H1 (cell line): ENCODE measurements at regions not wholly inside any gene's neighbourhood (a gene's known extent, or its start where the extent isn't known, plus 50 kb on each side); places are given as distances from the start of the nearest gene placed in this dataset.

Experiments used
- CTCF ChIA-PET: fragments of 300-600 bp; sonication (Branson Sonifier 250); formaldehyde crosslinking; loops from one replicate; lab custom pipeline; 2021; ENCODE audit not compliant: partially characterized antibody; lab: Charles Lee
- POLR2A ChIA-PET: fragments of 300-600 bp; sonication (Branson Sonifier 250); formaldehyde crosslinking; loops from one replicate; lab custom pipeline; 2021; ENCODE audit warnings: inconsistent platforms; ENCODE audit not compliant: partially characterized antibody; lab: Charles Lee
- DNase-seq, 2 experiments: peaks; one replicate each; pipeline versions ENCODE4 v3.0.0 to v3.0.0-alpha.2; 2010 to 2022; ENCODE audit warnings: low spot score in 2 of 2, low read depth in 1 of 2, mixed read lengths in 1 of 2
- FAIRE-seq: peaks from 2 replicates; lab custom pipeline; 2011; peaks lifted over from hg19 to GRCh38; lab: Jason Lieb, UNC
- H2AFZ ChIP-seq: 2 replicates; pipeline ENCODE4 v1.8.1; 2012; ENCODE audit warnings: low read length, inconsistent platforms
- H2AK5ac ChIP-seq: 2 replicates; pipeline ENCODE4 v1.6.1; 2013; ENCODE audit warnings: low read depth, low read length
- H2BK120ac ChIP-seq: replicated peaks from 2 replicates; pipeline ENCODE3; 2013; ENCODE audit warnings: low read depth, low read length, inconsistent platforms
- H2BK12ac ChIP-seq: 2 replicates; pipeline ENCODE4 v1.6.1; 2013; ENCODE audit warnings: low read depth, low read length
- H2BK15ac ChIP-seq: 2 replicates; pipeline ENCODE4 v1.6.1; 2013; ENCODE audit warnings: low read length
- H2BK20ac ChIP-seq: 2 replicates; pipeline ENCODE4 v1.6.1; 2013; ENCODE audit warnings: low read length
- H2BK5ac ChIP-seq: 2 replicates; pipeline ENCODE4 v1.6.1; 2013; ENCODE audit warnings: low read depth, low read length
- H3K14ac ChIP-seq: 2 replicates; pipeline ENCODE4 v1.6.1; 2013; ENCODE audit warnings: inconsistent platforms; ENCODE audit not compliant: insufficient read length
- H3K18ac ChIP-seq: 2 replicates; pipeline ENCODE4 v1.6.1; 2013; ENCODE audit warnings: low read length; ENCODE audit errors: extremely low read depth
- H3K23ac ChIP-seq: 2 replicates; pipeline ENCODE4 v1.6.1; 2013; ENCODE audit warnings: inconsistent platforms; ENCODE audit not compliant: insufficient read length
- H3K23me2 ChIP-seq: 2 replicates; pipeline ENCODE4 v1.6.1; 2013; ENCODE audit warnings: low read depth, low read length
- H3K27ac ChIP-seq: 2 replicates; pipeline ENCODE4 v1.6.1; 2011; ENCODE audit warnings: low read depth, low read length, inconsistent platforms
- H3K27me3 ChIP-seq, 4 experiments: replicated peaks in 1 of 4; 1 replicate in 1 of 4; 2 replicates in 3 of 4; pipeline versions ENCODE4 v1.6.1 to v1.8.1; 2011 to 2013; ENCODE audit warnings: low read length in 3 of 4, mild to moderate bottlenecking in 3 of 4, inconsistent platforms in 2 of 4, mixed read lengths in 2 of 4, moderate library complexity in 1 of 4; ENCODE audit not compliant: control insufficient read depth in 3 of 4, insufficient read depth in 3 of 4; ENCODE audit errors: extremely low read depth in 1 of 4
- H3K36me3 ChIP-seq, 4 experiments: 2 replicates each; pipeline versions ENCODE4 v1.6.1 to v1.8.1; 2011 to 2013; ENCODE audit warnings: mild to moderate bottlenecking in 4 of 4, low read length in 3 of 4, moderate library complexity in 2 of 4, control low read depth in 1 of 4, inconsistent platforms in 1 of 4; ENCODE audit not compliant: insufficient read depth in 4 of 4, control insufficient read depth in 2 of 4
- H3K4ac ChIP-seq: replicated peaks from 2 replicates; pipeline ENCODE3; 2013; ENCODE audit warnings: low read length, low read depth, mixed read lengths, inconsistent platforms; ENCODE audit not compliant: insufficient read length
- H3K4me1 ChIP-seq, 4 experiments: replicated peaks in 1 of 4; 1 replicate in 1 of 4; 2 replicates in 3 of 4; pipeline versions ENCODE4 v1.6.1 to v1.8.1; 2011 to 2013; ENCODE audit warnings: low read length in 3 of 4, inconsistent platforms in 2 of 4, mixed read lengths in 1 of 4; ENCODE audit not compliant: insufficient read depth in 4 of 4, control insufficient read depth in 3 of 4
- H3K4me2 ChIP-seq, 2 experiments: 2 replicates each; pipeline versions ENCODE4 v1.6.1 to v1.8.1; 2011 to 2013; ENCODE audit warnings: low read depth in 2 of 2, low read length in 2 of 2, control low read depth in 1 of 2, inconsistent platforms in 1 of 2, mild to moderate bottlenecking in 1 of 2; ENCODE audit not compliant: insufficient read depth in 1 of 2
- H3K4me3 ChIP-seq, 4 experiments: fragments of 200-600, 300-600 bp in 1 of 4; sonication (generic), shearing (Covaris generic), sonication (Bioruptor Twin) in 1 of 4; 2 replicates each; pipeline versions ENCODE4 v1.5.1 to v1.8.1; 2011 to 2016; ENCODE audit warnings: low read length in 4 of 4, low read depth in 3 of 4, control low read depth in 2 of 4, inconsistent platforms in 2 of 4, mild to moderate bottlenecking in 2 of 4, mixed read lengths in 1 of 4, moderate library complexity in 1 of 4; ENCODE audit not compliant: insufficient read depth in 2 of 4; ENCODE audit errors: extremely low read depth in 1 of 4
- H3K56ac ChIP-seq: replicated peaks from 2 replicates; pipeline ENCODE3; 2013; ENCODE audit warnings: low read depth, mild to moderate bottlenecking, mixed read lengths, low read length, inconsistent platforms; ENCODE audit not compliant: insufficient read length
- H3K79me1 ChIP-seq: 2 replicates; pipeline ENCODE4 v1.6.1; 2013; ENCODE audit warnings: low read depth, low read length, control low read depth
- H3K79me2 ChIP-seq, 2 experiments: 2 replicates each; pipeline versions ENCODE4 v1.6.1 to v1.8.1; 2012 to 2013; ENCODE audit warnings: low read length in 2 of 2, mild to moderate bottlenecking in 2 of 2, inconsistent platforms in 1 of 2; ENCODE audit not compliant: insufficient read depth in 2 of 2, control insufficient read depth in 1 of 2
- H3K9ac ChIP-seq, 4 experiments: replicated peaks in 1 of 4; 1 replicate in 1 of 4; 2 replicates in 3 of 4; pipeline versions ENCODE4 v1.6.1 to v1.8.1; 2011 to 2013; ENCODE audit warnings: low read depth in 3 of 4, low read length in 3 of 4, control low read depth in 2 of 4, mild to moderate bottlenecking in 2 of 4, moderate library complexity in 2 of 4, inconsistent platforms in 1 of 4; ENCODE audit errors: extremely low read depth in 1 of 4
- H3K9me3 ChIP-seq, 2 experiments: 2 replicates each; pipeline versions ENCODE4 v1.6.1 to v1.8.1; 2012 to 2013; ENCODE audit warnings: mild to moderate bottlenecking in 2 of 2, moderate library complexity in 2 of 2, control low read depth in 1 of 2, inconsistent platforms in 1 of 2, low read depth in 1 of 2, low read length in 1 of 2, mixed read lengths in 1 of 2; ENCODE audit not compliant: insufficient read depth in 2 of 2
- H4K20me1 ChIP-seq, 2 experiments: replicated peaks in 1 of 2; 2 replicates each; pipeline versions ENCODE3 to v1.8.1; 2011 to 2013; ENCODE audit warnings: inconsistent platforms in 2 of 2, low read length in 2 of 2, mild to moderate bottlenecking in 1 of 2; ENCODE audit not compliant: insufficient read depth in 2 of 2, control insufficient read depth in 1 of 2
- H4K5ac ChIP-seq: 2 replicates; pipeline ENCODE4 v1.6.1; 2013; ENCODE audit warnings: low read length, low read depth, mixed read lengths, inconsistent platforms; ENCODE audit not compliant: insufficient read length
- H4K8ac ChIP-seq: 2 replicates; pipeline ENCODE4 v1.8.0; 2013; ENCODE audit warnings: mild to moderate bottlenecking, moderate library complexity, low read length, inconsistent platforms; ENCODE audit not compliant: insufficient read depth; ENCODE audit errors: extremely low read depth
- H4K91ac ChIP-seq: replicated peaks from 2 replicates; pipeline ENCODE3; 2013; ENCODE audit warnings: low read length, mixed read lengths, inconsistent platforms; ENCODE audit not compliant: insufficient read length
- SP1 ChIP-seq: IDR thresholded peaks from 2 replicates; pipeline ENCODE4 v1.6.1; 2011; ENCODE audit warnings: low read depth, low read length
- SP2 ChIP-seq: IDR thresholded peaks from 2 replicates; pipeline ENCODE4 v1.6.1; 2012; ENCODE audit warnings: mild to moderate bottlenecking, low read length, inconsistent platforms
- WGBS, 2 experiments: shearing (Covaris generic) in 1 of 2; methylation state at CpG; one replicate each; pipeline versions ENCODE4 v1.1.6 to v1.1.7; 2013 to 2015; ENCODE audit warnings: low lambda C conversion rate in 2 of 2, mixed read lengths in 2 of 2, inconsistent platforms in 1 of 2, low coverage in 1 of 2, missing lambda C conversion rate in 1 of 2; ENCODE audit not compliant: insufficient replicate concordance in 2 of 2, insufficient coverage in 1 of 2, insufficient read length in 1 of 2; ENCODE audit errors: extremely low coverage in 1 of 2, missing lambda C conversion rate in 1 of 2; 5-methylcytosine and 5-hydroxymethylcytosine counted together

DNA sequence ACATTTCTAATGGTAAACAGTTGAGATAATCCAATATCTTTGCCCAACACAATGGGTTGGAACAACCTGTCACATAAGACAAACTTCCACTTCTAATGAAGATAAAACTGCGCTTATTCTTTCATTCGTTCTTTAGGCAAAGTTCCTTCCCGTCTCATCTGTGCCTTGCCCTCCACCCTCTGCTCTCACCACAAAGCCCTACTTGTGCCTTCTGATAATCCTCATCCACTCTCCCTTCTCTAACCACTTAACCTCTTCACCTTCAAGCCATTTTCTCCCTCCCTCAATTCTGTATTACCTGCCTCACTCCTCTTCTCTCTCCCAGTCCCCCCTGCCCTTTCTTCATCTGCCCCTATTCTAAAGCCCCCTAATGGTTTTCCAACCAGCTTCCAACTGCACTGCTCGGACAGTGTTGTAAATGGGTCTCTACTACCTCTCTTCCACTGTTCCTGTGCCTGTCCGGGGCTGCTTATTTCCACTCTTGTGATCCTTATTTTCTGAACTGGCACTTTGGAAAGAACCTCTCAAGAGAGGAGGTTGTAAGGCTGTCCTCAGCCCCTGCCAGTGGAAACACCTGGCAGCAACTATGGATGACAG is 62.9 kb upstream of the MYB start:
- H2BK15ac ChIP-seq, result no peak overlapping the region
- no peak for FAIRE-seq
- H3K79me2 ChIP-seq, result no peaks in the 10 kb centered on the region
- H3K9ac ChIP-seq, result no peak overlapping the region
- no peak overlapping the region for H2BK12ac ChIP-seq
- no peak overlapping the region for H2BK5ac ChIP-seq
- WGBS, 2 experiments, result 91% methylated on average over 5 of the region's 5 CpGs; no CpG with 5 or more reads in 1 of the 2 experiments
- H3K23me2 ChIP-seq, result no peaks in the 10 kb centered on the region
- H2BK120ac ChIP-seq, result no peak overlapping the region
- no peak overlapping the region for H3K56ac ChIP-seq
- no peaks in the 10 kb centered on the region for H4K20me1 ChIP-seq
- H3K4me3 ChIP-seq, result no peak overlapping the region
- H3K4me2 ChIP-seq, result no peak overlapping the region
- peak overlapping the region; percentile 37; the same call in 1 of the 2 replicates for H2AFZ ChIP-seq
- H4K91ac ChIP-seq, result no peak overlapping the region
- no peak overlapping the region for H4K5ac ChIP-seq
- ChIA-PET POLR2A (no interaction called here), CTCF (interaction anchor here (2.3 kb wide), 1 partner anchor 26 kb away, joined by 8 read pairs; no protein-coding TSS in a partner anchor)
- no peaks in the 10 kb centered on the region for H3K79me1 ChIP-seq
- no peak overlapping the region for H2BK20ac ChIP-seq
- H3K4ac ChIP-seq, result no peak overlapping the region
- H2AK5ac ChIP-seq, result no peak overlapping the region
- H4K8ac ChIP-seq, result no peak overlapping the region
- no peak overlapping the region for H3K14ac ChIP-seq
- no peak for DNase-seq
- no peaks in the 10 kb centered on the region for H3K4me1 ChIP-seq
- H3K18ac ChIP-seq, result no peak overlapping the region
- H3K9me3 ChIP-seq, result no peaks in the 10 kb centered on the region
- TF ChIP-seq SP1, result no peak
- TF ChIP-seq SP2, result no peak
- no peak overlapping the region for H3K27ac ChIP-seq
- no peak overlapping the region for H3K23ac ChIP-seq
- H3K36me3 ChIP-seq, result no peaks in the 10 kb centered on the region
- H3K27me3 ChIP-seq, result no peaks in the 10 kb centered on the region
